Body of pancreas (tissue), 4 donors: ENCODE measurements at regions not wholly inside any gene's neighbourhood (a gene's known extent, or its start where the extent isn't known, plus 50 kb on each side); places are given as distances from the start of the nearest gene placed in this dataset.
"Not testable (repeated sequence)": the region's sequence is repeated elsewhere in the genome, so short reads cannot be mapped to it uniquely, and the experiment has no call there.

Experiments used
- ATAC-seq: fragments of 150-250 bp; one replicate; pipeline ENCODE4 v1.9.1; 2016
- DNase-seq, 4 donors: peaks; one replicate each; pipeline ENCODE4 v3.0.0-alpha.2; 2019
- H3K27ac ChIP-seq, 4 donors: fragments of 200-600 bp; sonication (generic); 1 replicate in 3 of 4; 2 replicates in 1 of 4; pipeline versions ENCODE4 v1.5.1 to v1.6.1; 2016 to 2019; ENCODE audit warnings: mild to moderate bottlenecking in 1 of 4, mixed read lengths in 1 of 4, moderate library complexity in 1 of 4
- H3K27me3 ChIP-seq, 2 donors: fragments of 200-600 bp; sonication (generic); one replicate each; pipeline ENCODE4 v1.6.0; 2016; ENCODE audit warnings: mild to moderate bottlenecking in 1 of 2
- H3K36me3 ChIP-seq, 2 donors: fragments of 200-600 bp; sonication (generic); replicated peaks in 1 of 2; 2 replicates each; pipeline ENCODE4 v1.5.1; 2016; ENCODE audit warnings: low read depth in 2 of 2; ENCODE audit not compliant: insufficient read depth in 1 of 2
- H3K4me1 ChIP-seq: fragments of 200-600 bp; sonication (generic); one replicate; pipeline ENCODE4 v1.6.0; 2016
- H3K4me3 ChIP-seq, 2 donors: fragments of 200-600 bp; sonication (generic); 1 replicate in 1 of 2; 2 replicates in 1 of 2; pipeline ENCODE4 v1.5.1; 2016 to 2019
- H3K9me3 ChIP-seq, 3 donors: fragments of 200-600 bp; sonication (generic); 1 replicate in 2 of 3; 2 replicates in 1 of 3; pipeline ENCODE4 v1.5.1; 2016
- CTCF ChIP-seq, 7 experiments: fragments of 450-650 bp in 4 of 7; fragments of 200-600 bp in 3 of 7; sonication (generic) in 3 of 7; IDR thresholded peaks; one replicate each; pipeline ENCODE4 v1.5.1; 2016 to 2019; ENCODE audit warnings: antibody characterized with exemption in 7 of 7
- POLR2A ChIP-seq, 3 donors: fragments of 450-650 bp; IDR thresholded peaks; one replicate each; pipeline ENCODE4 v1.6.1; 2016; ENCODE audit warnings: antibody characterized with exemption in 3 of 3, mild to moderate bottlenecking in 2 of 3
- WGBS, 2 donors: methylation state at CpG; one replicate each; pipeline ENCODE4 v1.1.5; 2017; 5-methylcytosine and 5-hydroxymethylcytosine counted together
- intact Hi-C: fragments of 100-400 bp; cut with DNase I; formaldehyde crosslinking; loops from one replicate; pipeline ENCODE4 v1.15.1; 2023

GRCh38 chr2:39893616-39894015, 114.6 kb upstream of the THUMPD2 start:
- intact Hi-C loops: no loop called here
- Histone ChIP-seq H3K27me3 (no peaks in the 10 kb centered on the region), H3K4me3 (no peak overlapping the region), H3K27ac (no peak overlapping the region), H3K9me3 (no peaks in the 10 kb centered on the region), H3K36me3 (no peaks in the 10 kb centered on the region), H3K4me1 (no peaks in the 10 kb centered on the region)
- TF ChIP-seq POLR2A (IDR thresholded peaks at IDR 0.05): no peak
- TF ChIP-seq CTCF (IDR thresholded peaks at IDR 0.05): no peak
- WGBS, 2 donors: 53 to 61% methylated on average over 4 of the region's 4 CpGs
- DNase-seq (no peak), ATAC-seq (no peak)

DNA sequence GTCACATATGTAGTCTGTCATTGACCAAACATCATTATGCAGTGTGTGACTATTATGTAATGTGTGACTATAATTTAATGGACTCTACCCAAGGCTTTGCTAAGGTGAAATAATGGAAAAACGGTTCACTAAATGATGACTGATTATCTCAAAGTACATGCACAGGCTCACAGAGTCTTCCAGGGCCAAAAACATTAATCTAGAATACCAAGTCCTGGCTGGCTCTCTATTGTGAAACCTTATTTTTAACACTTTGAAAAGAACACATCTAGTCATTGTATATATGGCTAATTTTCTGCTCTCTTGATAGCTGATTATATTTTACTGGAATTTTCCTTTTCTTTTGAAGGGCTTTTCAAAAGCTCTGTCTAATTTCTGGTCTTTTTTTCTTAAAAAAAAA, 102.9 kb upstream of the THUMPD2 start:
- H3K27me3 ChIP-seq: no peaks in the 10 kb centered on the region
- no peaks in the 10 kb centered on the region for H3K9me3 ChIP-seq
- 38 to 61% methylated on average over 1 of the region's 1 CpG for WGBS, 2 donors
- H3K27ac ChIP-seq: no peak overlapping the region
- ATAC-seq (no peak), DNase-seq (no peak)
- intact Hi-C loops: no loop called here
- H3K4me3 ChIP-seq: no peak overlapping the region
- no peak for TF ChIP-seq CTCF (IDR thresholded peaks at IDR 0.05)
- TF ChIP-seq POLR2A (IDR thresholded peaks at IDR 0.05): no peak
- H3K36me3 ChIP-seq: no peaks in the 10 kb centered on the region
- H3K4me1 ChIP-seq: no peaks in the 10 kb centered on the region

DNA sequence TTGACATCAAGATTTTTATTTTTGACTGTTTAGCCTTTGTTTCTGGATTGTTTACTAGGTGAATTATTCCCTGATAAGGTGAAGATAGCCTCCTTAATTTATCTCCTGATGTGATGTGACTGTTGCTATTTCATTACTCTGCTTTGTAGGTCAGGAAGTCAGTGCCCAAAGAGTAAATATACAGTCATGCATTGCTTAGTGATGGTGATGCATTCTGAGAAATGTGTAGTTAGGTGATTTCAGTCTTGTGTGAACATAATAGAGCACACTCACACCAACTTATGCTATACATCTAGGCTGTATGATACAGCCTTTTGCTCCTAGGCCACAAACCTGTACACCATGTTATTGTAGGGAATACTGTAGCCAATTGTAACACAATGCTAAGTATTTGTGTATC, 102.4 kb upstream of the THUMPD2 start:
- Histone ChIP-seq H3K4me1 (no peaks in the 10 kb centered on the region), H3K27ac (no peak overlapping the region), H3K4me3 (no peak overlapping the region), H3K36me3 (no peaks in the 10 kb centered on the region), H3K27me3 (no peaks in the 10 kb centered on the region), H3K9me3 (no peaks in the 10 kb centered on the region)
- ATAC-seq (no peak), DNase-seq (no peak)
- intact Hi-C loops: no loop called here
- TF ChIP-seq POLR2A (IDR thresholded peaks at IDR 0.05): no peak
- TF ChIP-seq CTCF (IDR thresholded peaks at IDR 0.05): no peak

GRCh38 chr2:39879001-39879400, 99.9 kb upstream of the THUMPD2 start:
- ATAC-seq, H3K4me1 ChIP-seq, H3K9me3 ChIP-seq, DNase-seq, H3K36me3 ChIP-seq, H3K4me3 ChIP-seq, H3K27ac ChIP-seq, intact Hi-C loops, H3K27me3 ChIP-seq: not testable (repeated sequence)
- 83 to 87% methylated on average over 2 of the region's 2 CpGs for WGBS, 2 donors

- no peak for DNase-seq
- Histone ChIP-seq H3K4me3 (no peak overlapping the region), H3K27me3 (no peaks in the 10 kb centered on the region), H3K9me3 (no peaks in the 10 kb centered on the region), H3K27ac (no peak overlapping the region), H3K36me3 (no peaks in the 10 kb centered on the region), H3K4me1 (no peaks in the 10 kb centered on the region)
- no peak for ATAC-seq
- TF ChIP-seq POLR2A (IDR thresholded peaks at IDR 0.05): no peak
- no peak for TF ChIP-seq CTCF (IDR thresholded peaks at IDR 0.05)
- intact Hi-C loops: no loop called here
- WGBS, 2 donors: 39 to 63% methylated on average over 1 of the region's 1 CpG
Measured at GRCh38 chr2:39875914-39876267, 96.8 kb upstream of the THUMPD2 start.
